ENCODE measurements at regions not wholly inside any gene's neighbourhood (a gene's known extent, or its start where the extent isn't known, plus 50 kb on each side); places are given as distances from the start of the nearest gene placed in this dataset.

- TF ChIP-seq POLR2AphosphoS5 (IDR thresholded peaks at IDR 0.05) (peak; percentile 73), SMC3 (conservative IDR thresholded peaks at IDR 0.05; ENCODE audit: poor library complexity) (no peak), EP300 (conservative IDR thresholded peaks at IDR 0.05; ENCODE audit: poor library complexity, severe bottlenecking) (peak; percentile 90), RAD21 (conservative IDR thresholded peaks at IDR 0.05) (no peak), REST (IDR thresholded peaks at IDR 0.05; ENCODE audit: borderline replicate concordance) (peak; percentile 83)
- TF ChIP-seq, protein P1, sequence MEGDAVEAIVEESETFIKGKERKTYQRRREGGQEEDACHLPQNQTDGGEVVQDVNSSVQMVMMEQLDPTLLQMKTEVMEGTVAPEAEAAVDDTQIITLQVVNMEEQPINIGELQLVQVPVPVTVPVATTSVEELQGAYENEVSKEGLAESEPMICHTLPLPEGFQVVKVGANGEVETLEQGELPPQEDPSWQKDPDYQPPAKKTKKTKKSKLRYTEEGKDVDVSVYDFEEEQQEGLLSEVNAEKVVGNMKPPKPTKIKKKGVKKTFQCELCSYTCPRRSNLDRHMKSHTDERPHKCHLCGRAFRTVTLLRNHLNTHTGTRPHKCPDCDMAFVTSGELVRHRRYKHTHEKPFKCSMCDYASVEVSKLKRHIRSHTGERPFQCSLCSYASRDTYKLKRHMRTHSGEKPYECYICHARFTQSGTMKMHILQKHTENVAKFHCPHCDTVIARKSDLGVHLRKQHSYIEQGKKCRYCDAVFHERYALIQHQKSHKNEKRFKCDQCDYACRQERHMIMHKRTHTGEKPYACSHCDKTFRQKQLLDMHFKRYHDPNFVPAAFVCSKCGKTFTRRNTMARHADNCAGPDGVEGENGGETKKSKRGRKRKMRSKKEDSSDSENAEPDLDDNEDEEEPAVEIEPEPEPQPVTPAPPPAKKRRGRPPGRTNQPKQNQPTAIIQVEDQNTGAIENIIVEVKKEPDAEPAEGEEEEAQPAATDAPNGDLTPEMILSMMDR (IDR thresholded peaks at IDR 0.05; ENCODE audit: poor library complexity, severe bottlenecking) = no peak
Measured at GRCh38 chr4:81982846-81983540, 390.8 kb downstream of the HNRNPD start.

GRCh38 chr4:81981218-81981617, 392.6 kb downstream of the HNRNPD start:
- H3K4me2 ChIP-seq (ENCODE audit: low read length) = no peak overlapping the region
- H3K27me3 ChIP-seq (ENCODE audit: insufficient read depth, low read depth, low read length) = no peaks in the 10 kb centered on the region
- no peaks in the 10 kb centered on the region for H3K9me2 ChIP-seq (ENCODE audit: insufficient read depth, low read length)
- no peaks in the 10 kb centered on the region for H3K9me3 ChIP-seq (ENCODE audit: low read length)
- H3F3A ChIP-seq (ENCODE audit: insufficient read depth, low read length, poor library complexity, severe bottlenecking) = no peaks in the 10 kb centered on the region
- no peak overlapping the region for H3K27ac ChIP-seq (ENCODE audit: low read length)
- no peak overlapping the region for H3K4me3 ChIP-seq (ENCODE audit: low read length)
- TF ChIP-seq, protein P1 (IDR thresholded peaks at IDR 0.05; ENCODE audit: poor library complexity, severe bottlenecking) = no peak
- TF ChIP-seq EZH2 (IDR thresholded peaks at IDR 0.05; ENCODE audit: borderline replicate concordance, insufficient read depth, low read length, poor library complexity, severe bottlenecking) (no peak), SMC3 (conservative IDR thresholded peaks at IDR 0.05; ENCODE audit: poor library complexity) (no peak), EP300 (conservative IDR thresholded peaks at IDR 0.05; ENCODE audit: poor library complexity, severe bottlenecking) (no peak), TAF1 (IDR thresholded peaks at IDR 0.05; ENCODE audit: low read depth) (no peak), MXI1 (conservative IDR thresholded peaks at IDR 0.05; ENCODE audit: poor library complexity, severe bottlenecking) (no peak), POLR2AphosphoS5 (IDR thresholded peaks at IDR 0.05) (no peak), RAD21 (conservative IDR thresholded peaks at IDR 0.05) (no peak), REST (IDR thresholded peaks at IDR 0.05; ENCODE audit: borderline replicate concordance) (no peak)
- no peak overlapping the region for H3K9ac ChIP-seq (ENCODE audit: low read length)
- no peaks in the 10 kb centered on the region for H3K79me2 ChIP-seq (replicated peaks; ENCODE audit: insufficient read depth, low read length)
- no peaks in the 10 kb centered on the region for H3K36me3 ChIP-seq (ENCODE audit: insufficient read depth, low read length)
- H2AFZ ChIP-seq (ENCODE audit: low read depth, low read length) = no peak overlapping the region
- H4K20me1 ChIP-seq (ENCODE audit: insufficient read depth) = no peaks in the 10 kb centered on the region

More at GRCh38 chr4:81982846-81983540, 390.8 kb downstream of the HNRNPD start:
- Histone ChIP-seq H3K9me2 (ENCODE audit: insufficient read depth, low read length) (no peaks in the 10 kb centered on the region), H3K27ac (ENCODE audit: low read length) (no peak overlapping the region), H2AFZ (ENCODE audit: low read depth, low read length) (no peak overlapping the region), H3K36me3 (ENCODE audit: insufficient read depth, low read length) (no peaks in the 10 kb centered on the region), H4K20me1 (ENCODE audit: insufficient read depth) (no peaks in the 10 kb centered on the region), H3K4me3 (ENCODE audit: low read length) (no peak overlapping the region), H3F3A (ENCODE audit: insufficient read depth, low read length, poor library complexity, severe bottlenecking) (no peaks in the 10 kb centered on the region), H3K79me2 (replicated peaks; ENCODE audit: insufficient read depth, low read length) (no peaks in the 10 kb centered on the region), H3K4me2 (ENCODE audit: low read length) (no peak overlapping the region), H3K27me3 (ENCODE audit: insufficient read depth, low read depth, low read length) (no peaks in the 10 kb centered on the region), H3K9me3 (ENCODE audit: low read length) (no peaks in the 10 kb centered on the region), H3K9ac (ENCODE audit: low read length) (no peak overlapping the region)
